HG03521 (cell line): ENCODE measurements at regions not wholly inside any gene's neighbourhood (a gene's known extent, or its start where the extent isn't known, plus 50 kb on each side); places are given as distances from the start of the nearest gene placed in this dataset.

ENCODE experiments used
- ATAC-seq: cut with Tn5 transposase; IDR thresholded peaks from one replicate; pipeline ENCODE4 v1.9.1; 2021; ENCODE audit warnings: mild to moderate bottlenecking, moderate library complexity; ENCODE audit not compliant: unreplicated experiment

DNA sequence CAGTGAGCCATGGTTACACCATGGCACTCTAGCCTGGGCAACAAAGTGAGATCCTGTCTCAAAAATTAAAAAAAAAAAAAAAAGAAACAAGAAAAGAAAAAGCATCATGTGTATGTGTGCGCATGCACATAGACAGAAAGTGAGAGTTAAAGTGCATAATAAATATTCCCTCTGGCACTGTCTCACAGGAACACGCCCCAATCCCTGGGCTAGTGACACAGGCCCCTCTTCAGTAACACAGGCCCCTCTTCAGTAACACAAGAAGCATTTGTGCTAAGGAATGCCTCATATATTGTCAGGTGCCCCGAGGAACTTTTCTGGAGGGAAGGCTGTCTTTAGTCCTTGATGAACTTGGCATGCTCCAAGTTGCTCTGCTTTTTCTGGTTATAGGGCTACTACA lies 57.5 kb downstream of the RPL27A start:
- no peak for ATAC-seq

GRCh38 chr11:8744423-8744822 lies 61.8 kb downstream of the RPL27A start:
- no peak for ATAC-seq

DNA sequence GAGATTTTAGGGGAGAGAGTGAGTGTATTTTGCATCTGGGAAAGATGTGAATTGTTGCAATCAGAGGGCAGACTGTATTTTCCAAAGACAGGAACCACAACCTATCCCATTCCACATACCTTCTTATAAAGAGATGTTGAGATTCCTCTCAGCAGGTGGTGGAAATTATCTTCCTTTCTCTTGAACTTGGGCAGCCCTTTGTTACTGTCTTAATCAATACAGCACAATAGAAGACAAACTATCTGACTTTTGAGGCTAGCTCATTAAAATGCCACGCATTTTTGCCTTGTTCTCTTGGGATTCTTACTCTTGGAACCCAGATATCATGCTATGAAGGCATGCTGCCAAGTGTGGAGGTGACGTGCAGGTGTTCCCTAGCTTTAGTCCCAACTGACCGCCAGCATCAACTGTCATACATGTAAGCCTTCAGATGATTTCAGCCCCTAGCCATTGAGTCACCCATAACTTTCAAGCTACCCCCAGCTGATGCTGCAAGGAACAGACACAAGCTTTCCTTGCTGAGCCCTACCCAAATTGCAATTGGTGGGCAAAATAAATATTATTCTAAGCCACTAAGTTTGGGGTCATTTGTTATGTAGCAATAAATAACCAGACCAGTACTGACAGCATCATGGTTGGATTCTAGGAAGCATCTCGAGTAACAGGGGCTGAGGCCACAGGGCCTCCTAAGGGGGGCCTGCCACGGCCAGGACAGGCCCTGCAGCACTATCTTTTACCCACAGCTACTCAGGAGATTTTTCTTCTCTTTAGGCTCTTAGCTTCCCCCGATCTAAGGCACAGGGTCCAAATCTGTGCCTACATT lies 63.0 kb downstream of the RPL27A start:
- no peak for ATAC-seq

GRCh38 chr11:8746331-8746974 lies 63.9 kb downstream of the RPL27A start:
- no peak for ATAC-seq

GRCh38 chr11:8747173-8747572 lies 64.6 kb downstream of the RPL27A start:
- no peak for ATAC-seq

GRCh38 chr11:8748317-8748716 lies 65.7 kb downstream of the RPL27A start:
- no peak for ATAC-seq

GRCh38 chr11:8749202-8749601 lies 66.6 kb downstream of the RPL27A start:
- ATAC-seq: no peak

DNA sequence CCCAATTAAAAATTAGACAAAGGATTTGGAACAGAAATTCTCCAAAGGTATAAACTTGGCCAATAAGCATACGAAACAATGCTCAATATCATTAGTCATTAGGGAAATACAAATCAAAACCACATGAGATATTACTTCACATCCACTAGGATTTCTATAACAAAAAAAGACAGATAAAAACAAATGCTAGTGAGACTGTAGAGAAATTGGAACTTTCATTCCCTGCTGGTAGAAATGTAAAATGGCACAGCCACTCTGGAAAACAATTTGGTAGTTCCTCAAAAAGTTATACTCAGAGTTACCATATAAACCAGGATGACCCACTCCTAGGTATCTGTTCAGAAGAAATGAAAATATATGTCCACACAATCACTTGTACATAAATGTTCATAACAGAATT lies 71.6 kb downstream of the RPL27A start:
- ATAC-seq: no peak

DNA sequence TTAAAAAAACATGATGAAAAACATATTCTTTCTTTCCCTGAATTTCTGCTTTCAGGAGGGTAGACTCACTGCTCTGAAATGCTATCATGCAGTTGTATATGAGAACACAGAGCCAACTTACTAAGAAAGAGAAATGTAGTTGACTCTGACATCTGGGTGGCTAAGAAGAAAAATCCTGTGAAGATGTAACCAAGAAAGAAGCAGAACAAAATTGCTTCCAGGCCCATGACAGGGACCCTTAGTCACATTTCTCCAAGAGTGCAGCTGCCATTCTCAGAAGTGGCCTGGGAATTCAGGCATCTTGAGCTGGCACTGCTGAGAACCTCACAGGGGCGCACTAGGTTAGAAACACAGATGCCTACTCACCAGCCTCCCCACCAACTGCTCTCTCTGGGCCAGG lies 73.6 kb downstream of the RPL27A start:
- no peak for ATAC-seq

DNA sequence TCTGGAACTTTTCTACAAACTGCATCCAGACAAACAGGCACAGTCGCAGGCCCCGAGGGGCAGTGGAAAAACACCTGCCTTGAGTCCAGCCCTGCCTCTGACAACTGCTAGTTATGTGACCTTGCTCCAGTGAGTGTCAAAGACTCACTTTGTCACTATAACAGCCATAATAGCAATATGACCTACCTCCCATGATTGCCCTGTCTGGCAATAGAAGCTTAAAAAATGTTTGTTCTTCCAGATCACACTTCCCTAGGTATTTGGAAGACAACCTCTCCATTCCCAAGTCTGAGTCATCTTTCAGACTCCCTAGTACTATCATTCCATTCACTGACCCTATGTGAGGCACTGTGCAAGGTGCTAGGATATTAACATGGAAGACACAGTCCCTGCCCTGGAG lies 74.5 kb downstream of the RPL27A start:
- no peak for ATAC-seq

DNA sequence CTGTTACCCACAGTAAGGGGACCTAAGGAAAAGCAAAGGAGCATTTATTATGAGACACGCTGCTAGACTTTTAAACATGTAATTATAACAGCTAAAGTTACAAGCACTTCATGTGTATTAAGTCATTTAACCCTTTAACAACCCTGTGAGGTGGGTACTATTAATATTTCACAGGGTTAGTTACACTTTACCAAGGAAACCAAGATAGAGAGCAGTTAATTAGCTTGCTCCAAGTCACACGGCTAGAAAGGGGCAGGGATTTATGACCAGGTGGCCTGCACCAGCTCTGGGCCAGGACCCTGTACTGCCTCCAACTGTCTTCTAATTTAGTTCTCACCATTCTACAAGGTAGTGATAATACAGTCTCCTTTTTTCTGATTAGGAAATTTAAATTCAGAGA lies 74.9 kb downstream of the RPL27A start:
- ATAC-seq: no peak

DNA sequence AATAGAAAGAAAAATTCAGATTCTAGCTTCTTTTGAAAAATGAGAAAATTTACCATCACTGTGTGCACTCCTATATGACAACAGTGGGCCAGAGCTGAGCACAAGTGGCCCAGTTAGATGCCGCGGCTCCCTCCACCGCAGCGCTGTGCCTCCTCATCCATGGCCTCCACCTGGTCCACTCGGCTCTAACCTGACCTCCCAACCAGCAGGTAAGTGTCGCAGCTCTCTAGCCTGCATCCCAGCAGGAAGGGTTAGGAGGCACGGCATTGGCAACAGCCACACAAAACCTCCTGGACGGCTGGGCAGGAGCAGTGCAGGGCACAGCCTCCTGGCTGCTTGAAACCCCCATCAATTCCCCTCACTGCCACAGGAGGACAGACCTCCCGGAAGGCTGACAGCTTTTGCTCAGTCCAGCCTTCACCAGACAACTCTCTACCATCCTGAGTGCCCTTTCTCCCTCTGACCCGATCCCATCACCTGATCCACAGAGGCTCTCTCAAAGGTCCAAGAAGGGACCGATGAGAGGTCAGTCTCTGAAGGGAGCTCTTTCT lies 76.1 kb downstream of the RPL27A start:
- no peak for ATAC-seq

DNA sequence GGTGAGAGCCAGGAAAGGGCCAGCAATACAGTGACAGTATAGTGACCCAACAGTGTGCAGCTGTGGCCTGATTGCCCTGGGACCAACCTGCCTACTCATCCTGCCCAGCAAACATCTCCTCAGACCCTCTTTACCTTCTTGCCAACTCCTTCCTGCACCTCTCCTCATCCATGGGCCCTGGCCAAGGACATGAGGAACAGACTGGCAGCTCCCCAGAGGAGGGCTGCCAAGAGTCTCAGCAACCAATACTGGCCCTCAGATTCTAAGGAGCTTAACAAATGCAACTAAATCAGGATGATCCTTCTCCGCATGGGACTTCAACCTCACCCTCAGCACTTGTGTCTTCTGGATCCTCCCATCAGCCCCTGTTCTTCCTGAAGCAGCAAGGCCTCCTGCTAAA lies 77.0 kb downstream of the RPL27A start:
- no peak for ATAC-seq

- ATAC-seq: no peak
These were observed 78.3 kb downstream of the RPL27A start for GRCh38 chr11:8760896-8761295.

DNA sequence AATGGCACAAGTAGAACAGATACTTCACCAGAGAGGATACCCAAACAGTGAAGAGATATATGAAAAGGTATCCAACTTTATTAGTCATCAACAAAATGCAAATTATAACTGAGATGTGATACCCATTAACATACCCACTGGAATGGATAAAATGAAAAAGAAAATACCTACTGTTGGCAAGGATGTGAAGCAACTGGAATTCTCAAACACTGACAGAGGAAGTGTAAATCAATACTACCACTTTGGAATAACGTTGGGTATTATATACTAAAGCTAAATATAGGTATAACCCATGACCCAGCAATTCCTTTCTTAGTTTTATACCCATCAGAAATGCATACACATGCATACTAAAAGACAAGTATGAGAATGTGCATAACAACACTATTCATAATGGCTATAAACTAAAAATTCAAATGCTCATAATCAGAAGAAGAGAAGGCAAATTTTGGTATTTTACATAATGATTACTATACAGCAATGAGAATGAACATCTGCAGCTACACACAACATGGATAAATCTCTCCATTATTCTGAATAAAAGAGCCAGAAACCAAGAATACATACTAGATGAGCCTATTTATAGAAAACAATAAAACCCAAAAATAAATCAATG lies 80.6 kb downstream of the RPL27A start:
- ATAC-seq: no peak

GRCh38 chr11:8765294-8765693 lies 82.7 kb downstream of the RPL27A start:
- no peak for ATAC-seq

GRCh38 chr11:8766043-8766987 lies 83.7 kb downstream of the RPL27A start:
- ATAC-seq: no peak

DNA sequence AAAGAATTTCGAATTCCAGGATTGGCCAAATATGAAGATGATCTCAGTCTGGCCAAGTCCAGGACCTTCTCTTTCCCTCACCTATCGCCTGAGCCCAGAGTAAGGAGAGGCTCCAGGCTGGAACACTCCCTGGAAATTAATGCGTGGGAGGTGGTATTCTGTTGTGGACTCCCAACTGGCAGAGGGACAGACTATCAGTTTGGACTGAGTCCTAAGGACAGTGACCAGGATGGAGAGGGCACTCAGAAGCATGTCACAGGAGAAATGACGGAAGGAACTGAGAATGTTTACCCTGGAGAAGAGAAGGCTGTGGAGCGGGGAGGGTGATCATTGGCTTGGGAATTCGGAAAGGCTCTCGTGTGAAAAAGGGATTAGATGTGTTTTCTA lies 84.4 kb downstream of the RPL27A start:
- no peak for ATAC-seq

GRCh38 chr11:8767466-8768142 lies 85.0 kb downstream of the RPL27A start:
- no peak for ATAC-seq

DNA sequence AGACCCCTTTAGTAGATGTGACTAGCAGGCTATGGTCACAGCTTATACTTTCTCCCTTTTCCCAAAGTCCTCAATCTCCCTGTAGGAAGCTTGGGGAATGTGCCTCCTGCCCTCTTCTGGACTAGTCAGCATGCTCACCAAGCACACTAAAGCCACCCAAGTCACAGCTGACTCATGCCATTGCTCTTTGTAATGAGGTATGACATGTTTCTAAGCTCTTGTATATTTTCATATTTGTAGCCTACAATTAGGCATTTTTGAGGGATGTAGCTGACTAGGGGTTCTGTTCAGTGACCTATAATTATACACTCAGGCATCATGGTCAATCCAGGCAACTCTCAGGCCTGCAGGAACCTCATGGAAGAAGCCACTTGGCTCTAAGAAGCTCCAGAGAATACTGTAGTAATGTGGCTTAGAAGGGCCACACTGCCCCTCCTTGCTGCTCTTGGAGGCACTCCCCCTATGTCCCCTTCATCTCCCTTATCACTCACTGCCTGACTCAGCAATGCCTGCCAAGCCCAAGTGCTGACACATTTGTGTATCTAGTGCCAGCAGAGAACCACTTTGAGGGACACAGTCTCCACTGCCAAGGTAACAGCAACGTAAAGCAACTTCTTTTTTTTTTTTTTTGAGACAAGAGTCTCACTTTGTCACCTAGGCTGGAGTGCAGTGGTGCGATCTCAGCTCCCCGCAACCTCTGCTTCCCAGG lies 86.2 kb downstream of the RPL27A start:
- ATAC-seq: no peak
